DMS 273 (cell line): ENCODE measurements at regions not wholly inside any gene's neighbourhood (a gene's known extent, or its start where the extent isn't known, plus 50 kb on each side); places are given as distances from the start of the nearest gene placed in this dataset.

Experiments used
- DNase-seq: peaks from one replicate; lab custom pipeline; 2025; ENCODE audit not compliant: unreplicated experiment; lab: John Stamatoyannopoulos, UW

DNA sequence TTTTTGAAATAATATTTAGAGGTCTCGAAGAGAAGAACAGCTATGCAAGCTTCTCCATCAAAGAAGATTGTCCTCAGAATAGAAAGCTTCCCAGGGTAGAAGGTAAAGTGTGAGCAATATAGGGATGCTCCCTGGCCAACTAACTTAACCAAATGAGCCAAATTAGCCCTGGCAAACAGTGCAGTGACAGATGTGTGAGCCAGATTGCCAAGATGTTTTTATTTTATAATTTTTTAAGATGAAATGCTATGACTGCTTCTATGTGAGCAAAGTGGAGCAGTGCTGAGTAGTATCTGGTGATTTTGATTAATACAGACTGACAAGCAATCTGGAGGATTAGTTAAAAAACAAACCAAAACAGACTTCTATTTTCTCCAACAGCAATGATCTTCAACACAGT is 202.1 kb downstream of the NOVA1 start:
- DNase-seq: peak; percentile 70

DNA sequence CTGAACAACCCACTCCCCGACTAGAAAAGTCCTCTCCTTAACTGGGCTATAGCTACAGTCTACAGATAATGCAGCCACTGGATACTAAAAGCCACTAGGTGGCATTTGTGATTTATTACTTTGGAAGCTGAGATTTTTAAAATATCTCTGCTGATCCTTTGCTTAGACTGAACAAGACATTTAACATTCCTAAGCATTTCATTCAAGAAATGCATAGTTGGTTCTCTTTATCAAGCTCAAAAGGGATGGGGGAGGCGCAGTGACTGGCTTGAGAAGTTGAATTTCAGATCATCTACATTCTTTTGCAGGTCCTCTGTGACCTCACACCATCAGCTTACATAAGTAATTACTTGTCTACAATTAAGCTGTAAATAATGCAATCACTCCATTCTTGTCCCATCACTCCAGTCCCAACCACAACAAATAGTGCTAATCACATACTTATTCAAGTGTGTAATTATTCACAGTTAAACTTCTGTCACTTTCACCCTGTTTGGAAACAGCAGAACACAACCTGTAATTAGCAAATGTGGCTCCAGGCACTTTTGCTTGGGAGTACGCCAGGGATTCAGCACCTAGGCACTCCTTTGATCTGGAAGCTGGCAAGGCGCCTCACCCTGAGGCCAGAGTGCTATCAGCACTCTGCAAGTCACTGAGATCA is 203.6 kb downstream of the NOVA1 start:
- peak; percentile 75 for DNase-seq

DNA sequence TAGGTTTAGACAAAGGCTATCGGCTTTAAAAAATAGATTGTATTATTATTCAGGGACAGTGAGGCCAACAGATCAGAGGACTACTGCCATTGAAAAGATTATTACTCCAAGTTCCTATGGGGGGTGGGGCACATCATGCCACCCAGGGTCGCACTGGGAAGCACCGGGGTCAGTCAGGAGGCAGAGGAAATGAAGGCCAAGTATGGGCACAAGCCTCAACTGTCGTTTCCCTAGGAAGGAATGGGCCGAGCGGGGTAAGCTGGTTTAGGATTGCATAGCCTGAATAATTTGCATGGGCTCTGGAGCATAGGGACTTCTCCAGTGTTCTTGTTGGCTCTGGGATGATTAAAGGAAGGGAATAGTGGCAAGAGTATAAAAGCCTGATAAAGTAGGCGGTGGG is 205.3 kb downstream of the NOVA1 start:
- DNase-seq: no peak

DNA sequence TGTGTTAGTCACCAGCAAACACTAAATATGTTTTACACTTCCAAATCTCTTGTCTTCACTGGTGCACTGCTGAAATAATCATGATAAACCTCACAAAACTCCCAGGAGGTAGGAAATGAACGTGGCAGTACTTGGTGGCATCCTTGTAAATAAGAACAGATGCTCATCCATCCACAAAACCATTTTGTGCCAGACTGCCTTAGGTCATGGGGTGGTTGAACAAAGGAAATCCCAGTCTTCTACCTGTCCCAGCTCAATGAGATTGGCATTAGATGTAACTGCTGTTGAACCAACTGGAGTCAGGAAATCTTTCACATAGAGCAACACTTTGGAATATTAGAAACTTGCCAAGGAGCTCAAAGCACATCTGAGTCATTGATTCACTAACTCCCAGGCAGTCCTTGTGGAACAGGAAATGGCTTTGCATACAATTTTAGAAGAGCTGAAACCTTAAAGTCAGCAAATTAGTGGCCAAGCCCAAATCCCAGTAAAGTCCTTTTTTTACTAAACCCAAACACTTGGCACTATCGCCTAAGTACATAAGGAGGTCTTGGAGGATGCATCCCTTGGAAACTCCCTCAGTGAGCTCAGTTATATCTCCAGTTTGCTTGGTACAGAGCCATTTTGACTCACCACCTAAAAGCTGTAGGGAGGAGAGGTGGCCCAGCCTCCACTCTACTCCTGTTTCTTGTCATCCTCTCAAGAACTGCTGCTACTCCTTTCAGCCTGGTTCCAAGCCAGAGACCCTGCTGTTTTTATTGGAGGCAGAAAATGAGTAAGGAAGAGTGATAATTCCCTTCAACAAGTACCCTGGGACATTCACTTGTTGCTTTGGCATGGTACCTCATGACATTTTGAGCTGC is 208.0 kb downstream of the NOVA1 start:
- peak; percentile 6 for DNase-seq

DNA sequence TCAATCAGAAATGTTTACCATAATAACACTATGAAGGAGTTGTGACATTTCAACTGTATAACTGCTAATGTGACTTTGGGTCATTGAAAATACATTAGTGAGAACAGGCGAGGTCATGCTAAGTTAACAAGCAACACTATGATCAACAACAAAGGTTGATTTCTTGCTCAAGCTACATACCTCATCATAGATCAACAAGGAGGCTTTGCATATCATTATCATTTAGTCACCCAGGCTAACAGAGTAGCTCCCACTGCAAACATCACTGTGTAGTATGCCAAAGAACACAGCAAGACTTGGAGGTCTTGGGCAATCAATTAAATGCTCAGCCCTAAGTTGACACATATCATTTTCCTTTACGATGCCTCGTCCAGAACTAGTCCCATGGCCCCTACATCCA is 212.5 kb downstream of the NOVA1 start:
- DNase-seq: no peak

DNA sequence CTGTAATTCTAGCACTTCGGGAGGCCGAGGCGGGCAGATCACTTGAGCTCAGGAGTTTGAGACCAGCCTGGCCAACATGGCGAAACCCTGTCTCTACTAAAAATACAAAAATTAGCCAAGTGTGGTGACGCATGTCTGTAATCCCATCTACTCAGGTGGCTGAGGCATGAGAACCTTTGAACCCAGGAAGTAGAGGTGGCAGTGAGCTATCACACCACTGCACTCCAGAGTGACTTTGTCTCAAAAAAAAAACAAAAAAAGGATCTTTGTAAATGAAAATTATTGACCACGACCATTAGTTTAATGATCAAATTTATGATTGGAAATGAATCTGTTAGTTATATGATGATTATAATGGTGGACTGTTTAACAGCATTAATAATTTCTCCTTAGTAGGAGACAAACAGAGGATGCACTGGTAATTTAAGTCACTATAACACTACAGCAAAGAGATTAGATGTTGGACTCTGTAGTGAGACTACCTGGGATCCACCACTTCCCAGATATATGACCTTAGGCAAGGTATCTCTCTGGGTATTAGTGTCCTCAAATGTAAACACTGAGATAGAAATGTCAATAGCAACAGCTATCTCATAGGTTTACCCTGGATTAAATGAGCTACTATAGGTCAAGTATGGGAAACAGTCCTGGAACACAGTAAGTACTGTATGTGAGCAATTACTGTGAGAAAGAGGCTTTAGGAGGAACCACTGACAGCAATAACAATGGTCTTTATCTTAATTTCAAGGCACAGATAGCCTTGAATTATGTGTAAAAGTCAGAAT is 214.7 kb downstream of the NOVA1 start:
- no peak for DNase-seq

DNA sequence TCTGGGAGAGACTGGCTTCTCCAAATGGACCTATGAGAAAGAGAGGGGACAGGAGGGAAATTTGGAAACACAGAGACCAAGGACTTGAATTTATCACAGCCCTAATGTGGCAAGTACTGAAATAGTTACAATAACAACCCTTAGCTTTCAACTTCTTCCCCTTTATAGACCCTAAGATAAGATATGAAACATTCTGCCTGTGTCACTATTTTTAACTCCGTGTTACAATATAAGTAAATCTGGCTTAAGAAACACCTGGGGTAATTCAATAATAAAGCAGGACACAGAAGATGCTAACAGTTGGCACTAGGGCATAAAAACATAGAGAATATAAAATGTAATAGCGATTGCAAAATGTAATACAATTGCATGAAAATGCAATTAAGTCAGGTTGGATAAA is 216.4 kb downstream of the NOVA1 start:
- no peak for DNase-seq

DNA sequence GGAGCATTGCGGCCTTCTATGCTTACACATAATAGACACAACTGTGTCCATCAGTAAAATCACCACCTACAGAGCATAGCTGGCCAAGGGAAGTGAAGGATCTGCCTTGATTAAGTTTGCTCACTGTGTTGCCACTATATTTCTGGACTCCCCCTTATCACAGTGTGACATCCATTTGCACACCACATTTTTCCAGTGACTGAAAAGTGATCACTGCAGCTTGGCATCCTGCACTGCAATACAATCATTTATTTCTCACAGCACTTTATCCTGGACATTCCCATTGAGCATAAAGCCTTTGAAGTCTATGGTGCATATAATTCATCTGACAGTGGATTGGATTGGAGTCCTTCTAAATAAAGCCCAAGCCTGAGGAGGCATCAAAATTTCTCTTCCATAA is 217.2 kb downstream of the NOVA1 start:
- no peak for DNase-seq

DNA sequence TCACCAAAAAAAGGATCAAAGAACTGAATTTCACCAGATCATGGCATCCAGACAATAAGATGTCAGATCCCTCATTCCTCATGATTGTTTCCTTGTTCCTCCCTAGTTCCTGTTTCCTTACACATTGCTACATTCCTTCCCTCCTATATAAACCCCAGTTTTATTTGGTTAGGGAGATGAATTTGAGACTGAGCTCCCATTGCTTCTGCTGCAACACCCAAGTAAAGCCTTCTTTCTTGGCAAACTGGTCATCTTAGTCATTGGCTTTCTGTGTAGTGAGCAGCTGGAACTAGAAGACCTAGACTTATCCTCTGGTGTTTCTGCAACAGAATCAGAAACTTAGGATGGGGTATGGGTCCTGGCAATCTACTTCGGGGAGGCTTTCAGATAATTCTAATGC is 217.9 kb downstream of the NOVA1 start:
- DNase-seq: no peak

DNA sequence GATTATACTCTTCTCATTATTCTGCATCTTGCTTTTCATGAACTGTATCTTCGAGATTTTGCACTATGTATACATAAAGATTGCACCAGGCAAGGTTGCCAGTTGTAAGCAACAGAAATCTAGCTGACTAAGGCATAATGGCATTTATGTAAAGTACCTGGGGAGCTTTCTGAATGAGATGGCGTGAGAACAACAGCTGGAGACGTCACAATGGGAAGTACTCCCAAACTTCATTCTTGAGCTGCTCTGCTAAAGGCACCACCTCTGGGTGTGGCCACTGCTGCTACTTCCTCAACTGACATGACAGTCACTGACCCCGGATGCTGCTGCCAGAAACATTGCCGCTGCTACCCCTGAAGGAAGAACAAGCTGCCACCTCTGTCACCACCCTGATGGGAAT is 220.7 kb downstream of the NOVA1 start:
- DNase-seq: no peak

DNA sequence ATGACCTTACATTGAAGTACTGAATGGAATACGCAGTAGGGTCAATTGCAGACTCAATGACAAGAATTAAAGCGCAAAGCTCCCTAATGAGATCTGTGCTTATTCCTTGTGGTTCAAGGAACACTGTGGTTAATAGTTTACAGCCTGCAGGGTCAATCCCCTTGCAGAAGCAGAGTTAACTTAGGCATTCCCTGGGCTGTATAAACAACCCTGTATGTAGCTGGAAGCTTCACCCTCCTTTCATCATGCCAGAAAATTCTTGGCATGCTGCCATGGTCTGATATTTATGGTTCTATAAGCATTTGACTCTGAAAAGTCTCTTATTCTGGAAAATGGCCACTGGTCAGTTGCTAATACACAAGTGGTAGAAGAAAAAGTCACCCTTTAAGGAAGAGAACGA is 227.7 kb downstream of the NOVA1 start:
- peak; percentile 43 for DNase-seq

DNA sequence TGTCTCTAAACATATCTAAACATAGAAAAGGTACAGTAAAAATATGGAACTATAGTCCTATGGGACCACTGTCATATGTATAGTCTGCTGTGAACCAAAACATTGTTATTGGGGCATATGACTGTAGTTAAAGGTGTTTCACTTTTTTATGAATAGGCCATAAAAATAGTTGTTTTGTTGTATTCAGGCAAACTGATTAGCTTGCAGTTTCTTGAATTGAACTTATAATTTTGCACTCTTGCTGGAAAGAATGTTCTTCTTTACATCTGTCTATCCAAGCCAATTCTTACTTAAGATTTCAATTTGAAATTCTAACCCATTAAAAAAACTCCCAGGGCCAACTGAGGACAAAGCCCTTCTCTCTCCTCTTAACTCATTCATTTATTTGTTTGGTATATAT is 234.1 kb downstream of the NOVA1 start:
- no peak for DNase-seq

DNA sequence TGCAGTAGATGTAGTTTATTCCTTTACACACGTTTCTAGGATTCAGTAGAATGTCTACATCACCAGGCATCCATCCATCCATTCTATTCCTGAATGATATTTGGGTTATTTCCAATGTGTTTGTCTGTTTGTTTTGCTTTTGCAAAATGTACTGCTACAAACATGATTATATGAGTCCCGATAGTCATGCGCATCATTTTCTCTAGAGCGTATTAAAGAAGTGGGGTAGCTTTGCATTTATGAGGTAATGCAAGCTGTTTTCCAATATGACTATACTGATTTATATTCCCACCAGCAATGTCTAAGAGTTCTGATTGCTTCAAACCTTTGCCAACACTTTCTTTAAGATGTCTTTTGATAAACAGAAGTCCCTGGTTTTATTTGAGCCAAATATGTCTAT is 253.2 kb downstream of the NOVA1 start:
- no peak for DNase-seq

DNA sequence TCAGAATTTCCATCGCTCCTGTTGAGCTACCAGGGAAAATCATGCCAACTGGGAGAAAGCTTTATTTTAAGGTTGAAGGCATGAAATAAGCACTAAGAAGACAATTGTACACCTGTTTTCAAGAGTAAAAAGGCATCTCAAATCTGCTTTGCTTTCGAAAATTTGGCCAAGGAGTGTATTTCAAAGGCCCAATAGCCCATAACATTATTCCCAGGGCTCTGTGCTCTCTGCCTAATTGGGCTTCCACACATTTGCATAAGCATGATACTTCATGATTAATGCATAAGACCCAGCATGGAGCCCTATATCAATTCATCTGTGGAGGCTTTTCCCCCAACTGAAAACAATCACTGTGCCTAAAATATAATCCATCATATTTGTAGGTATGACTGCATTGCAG is 258.5 kb downstream of the NOVA1 start:
- DNase-seq: peak; percentile 10

DNA sequence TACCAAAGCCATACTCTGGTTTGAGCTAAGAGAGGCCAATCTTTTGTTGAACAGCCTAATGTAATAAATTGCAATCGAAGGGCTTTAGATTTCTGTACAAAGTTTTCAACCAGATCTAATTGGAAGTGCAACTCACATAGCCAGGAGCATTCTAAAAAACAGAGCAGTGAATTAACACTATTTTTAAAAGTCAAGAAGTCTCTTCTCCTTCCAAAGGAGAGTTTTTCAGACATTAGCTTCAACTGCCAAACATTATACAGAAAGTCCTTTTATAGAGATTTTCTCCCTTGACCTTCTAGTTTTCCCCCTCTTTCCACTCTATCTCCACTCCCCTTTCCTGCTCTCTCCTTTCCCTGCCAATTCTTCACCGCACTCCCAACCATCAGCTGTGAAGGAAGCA is 259.6 kb downstream of the NOVA1 start:
- DNase-seq: no peak

DNA sequence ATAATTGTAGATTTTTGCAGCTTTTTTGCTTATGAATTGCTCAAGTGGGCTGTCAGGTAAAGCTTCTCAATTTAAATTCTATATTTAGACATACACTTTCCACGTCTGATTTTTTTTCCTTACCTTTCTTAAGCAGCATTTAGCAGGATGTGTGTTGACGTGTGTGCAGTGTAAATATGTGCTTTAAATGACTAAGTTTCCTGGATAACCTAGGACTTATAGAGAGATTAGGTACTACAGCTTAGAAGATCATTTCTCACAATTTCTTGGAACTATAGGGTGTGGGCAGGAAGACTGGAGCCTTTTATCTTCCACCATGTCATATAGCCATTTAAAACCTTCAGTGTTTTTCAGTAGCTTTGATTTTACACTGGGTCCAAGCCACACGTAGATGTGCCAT is 263.5 kb downstream of the NOVA1 start:
- no peak for DNase-seq

DNA sequence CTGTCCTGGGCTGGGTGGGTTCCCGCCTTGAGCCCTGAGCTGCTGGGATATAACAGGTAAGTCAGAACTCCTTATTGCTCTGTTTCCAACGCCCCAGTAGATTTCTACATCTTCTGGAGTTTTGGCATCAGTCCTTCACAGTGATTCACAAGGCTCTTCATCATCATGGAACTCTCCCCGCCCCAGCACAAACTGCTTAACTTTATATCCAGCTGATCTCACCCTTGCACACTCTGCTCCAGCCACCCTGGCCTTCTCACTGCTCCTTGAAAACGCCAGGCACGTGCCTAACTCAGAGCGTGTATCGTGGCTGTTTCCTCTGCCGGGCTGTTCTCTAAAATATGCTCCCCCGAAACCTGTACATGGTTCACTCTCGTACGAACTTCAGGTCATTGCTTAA is 264.9 kb downstream of the NOVA1 start:
- DNase-seq: no peak

DNA sequence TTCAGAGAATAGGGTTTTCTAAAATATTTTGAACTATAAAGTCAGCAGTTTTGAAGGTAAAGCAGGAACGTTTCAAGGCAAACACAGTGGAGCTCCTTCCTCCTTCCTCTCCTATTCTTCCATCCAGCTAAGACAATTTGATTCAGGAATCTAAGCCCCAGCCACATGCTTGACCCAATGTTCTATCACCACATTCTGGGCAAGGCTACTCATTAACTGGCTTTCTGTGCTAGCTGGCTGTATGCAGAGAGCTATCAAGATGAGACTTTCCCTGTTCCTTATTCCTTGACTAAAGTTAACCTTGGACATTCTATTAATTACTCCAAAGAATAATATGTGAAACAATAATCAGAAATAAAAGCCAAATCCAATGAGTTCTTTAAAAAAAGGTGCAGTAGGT is 266.9 kb downstream of the NOVA1 start:
- DNase-seq: no peak

DNA sequence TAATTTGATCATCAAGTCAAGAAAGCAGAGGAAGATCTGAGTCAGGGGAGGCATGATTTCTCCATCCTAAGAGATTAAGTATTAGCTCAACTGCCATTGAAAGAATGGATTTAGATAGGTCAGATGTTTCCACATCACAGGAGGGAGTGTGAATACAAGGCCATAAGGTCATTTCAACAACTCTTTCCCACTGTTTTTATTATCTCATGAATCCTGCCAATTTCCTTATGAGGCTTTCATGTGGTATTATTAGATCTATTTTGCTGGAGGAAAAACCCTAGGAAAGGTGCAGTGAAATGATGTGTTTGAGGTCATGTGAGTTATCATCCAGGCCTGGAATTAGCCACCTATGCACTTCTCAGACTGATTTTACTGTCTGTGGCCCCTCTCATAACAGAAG is 269.0 kb downstream of the NOVA1 start:
- no peak for DNase-seq

DNA sequence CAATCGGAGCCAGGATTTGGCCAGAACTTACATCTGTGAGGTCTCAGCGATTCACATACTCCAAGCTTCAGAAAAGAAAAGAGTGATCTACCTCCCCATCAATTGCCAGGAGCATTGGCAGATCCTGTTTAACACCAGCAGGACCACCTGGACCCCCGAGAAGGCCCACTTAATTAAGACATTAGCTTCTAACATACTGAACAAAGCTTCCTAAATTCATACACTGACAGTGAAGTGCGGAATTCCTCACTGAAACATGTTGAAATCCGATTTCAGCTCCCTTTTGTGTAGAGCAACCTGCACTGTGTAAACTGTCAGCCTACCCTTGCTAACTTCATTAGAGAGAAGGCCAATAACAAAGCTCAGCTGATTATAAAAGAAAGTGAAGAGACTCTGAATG is 274.0 kb downstream of the NOVA1 start:
- DNase-seq: no peak

DNA sequence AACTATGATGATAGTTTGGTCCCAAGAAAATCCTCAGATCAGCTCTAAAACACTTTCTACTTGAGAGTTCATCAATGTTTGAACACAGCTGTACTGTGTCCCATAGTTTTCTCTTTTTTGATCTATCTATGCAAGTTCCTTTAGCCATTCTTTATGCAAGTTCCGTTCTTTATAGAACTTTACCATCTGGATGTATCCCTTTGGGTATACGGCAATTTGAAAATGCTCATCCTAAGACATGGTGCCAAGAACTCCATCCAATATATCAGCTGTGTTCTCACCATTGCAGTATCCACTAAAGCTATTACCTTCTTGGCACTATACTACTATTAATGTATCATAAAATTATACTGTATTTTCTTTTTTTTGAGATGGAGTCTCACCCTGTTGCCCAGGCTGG is 276.9 kb downstream of the NOVA1 start:
- DNase-seq: no peak
